ENCODE measurements at regions not wholly inside any gene's neighbourhood (a gene's known extent, or its start where the extent isn't known, plus 50 kb on each side); places are given as distances from the start of the nearest gene placed in this dataset.

DNA sequence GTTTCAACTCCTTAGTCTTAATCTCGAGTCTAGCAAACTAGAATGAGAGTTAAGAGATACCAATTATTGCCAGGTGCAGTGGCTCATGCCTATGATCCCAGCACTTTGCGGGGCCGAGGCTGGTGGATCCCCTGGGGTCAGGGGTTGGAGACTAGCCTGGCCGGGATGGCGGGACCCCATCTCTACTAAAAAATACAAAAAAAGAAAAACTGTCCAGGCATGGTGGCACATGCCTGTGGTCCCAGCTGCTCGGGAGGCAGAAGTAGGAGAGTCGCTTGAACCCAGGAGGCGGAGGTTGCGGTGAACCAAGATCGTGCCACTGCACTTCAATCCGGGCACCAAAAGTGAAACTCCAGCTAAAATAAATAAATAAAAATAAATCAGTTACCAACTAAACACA lies 1119.5 kb upstream of the ATXN8OS start:
- no peak for TF ChIP-seq CEBPB (IDR thresholded peaks at IDR 0.05)
- TF ChIP-seq, protein P1, sequence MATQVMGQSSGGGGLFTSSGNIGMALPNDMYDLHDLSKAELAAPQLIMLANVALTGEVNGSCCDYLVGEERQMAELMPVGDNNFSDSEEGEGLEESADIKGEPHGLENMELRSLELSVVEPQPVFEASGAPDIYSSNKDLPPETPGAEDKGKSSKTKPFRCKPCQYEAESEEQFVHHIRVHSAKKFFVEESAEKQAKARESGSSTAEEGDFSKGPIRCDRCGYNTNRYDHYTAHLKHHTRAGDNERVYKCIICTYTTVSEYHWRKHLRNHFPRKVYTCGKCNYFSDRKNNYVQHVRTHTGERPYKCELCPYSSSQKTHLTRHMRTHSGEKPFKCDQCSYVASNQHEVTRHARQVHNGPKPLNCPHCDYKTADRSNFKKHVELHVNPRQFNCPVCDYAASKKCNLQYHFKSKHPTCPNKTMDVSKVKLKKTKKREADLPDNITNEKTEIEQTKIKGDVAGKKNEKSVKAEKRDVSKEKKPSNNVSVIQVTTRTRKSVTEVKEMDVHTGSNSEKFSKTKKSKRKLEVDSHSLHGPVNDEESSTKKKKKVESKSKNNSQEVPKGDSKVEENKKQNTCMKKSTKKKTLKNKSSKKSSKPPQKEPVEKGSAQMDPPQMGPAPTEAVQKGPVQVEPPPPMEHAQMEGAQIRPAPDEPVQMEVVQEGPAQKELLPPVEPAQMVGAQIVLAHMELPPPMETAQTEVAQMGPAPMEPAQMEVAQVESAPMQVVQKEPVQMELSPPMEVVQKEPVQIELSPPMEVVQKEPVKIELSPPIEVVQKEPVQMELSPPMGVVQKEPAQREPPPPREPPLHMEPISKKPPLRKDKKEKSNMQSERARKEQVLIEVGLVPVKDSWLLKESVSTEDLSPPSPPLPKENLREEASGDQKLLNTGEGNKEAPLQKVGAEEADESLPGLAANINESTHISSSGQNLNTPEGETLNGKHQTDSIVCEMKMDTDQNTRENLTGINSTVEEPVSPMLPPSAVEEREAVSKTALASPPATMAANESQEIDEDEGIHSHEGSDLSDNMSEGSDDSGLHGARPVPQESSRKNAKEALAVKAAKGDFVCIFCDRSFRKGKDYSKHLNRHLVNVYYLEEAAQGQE (IDR thresholded peaks at IDR 0.05; ENCODE audit: low read depth): no peak
- TF ChIP-seq TCF12 (IDR thresholded peaks at IDR 0.05; ENCODE audit: low read depth): no peak
- no peak for TF ChIP-seq RAD21 (IDR thresholded peaks at IDR 0.05; ENCODE audit: low read depth)
- no peak for TF ChIP-seq EP300 (IDR thresholded peaks at IDR 0.05; ENCODE audit: borderline replicate concordance)
- no peak for TF ChIP-seq ZBTB7A (IDR thresholded peaks at IDR 0.05; ENCODE audit: low read depth)
- TF ChIP-seq, protein P2, sequence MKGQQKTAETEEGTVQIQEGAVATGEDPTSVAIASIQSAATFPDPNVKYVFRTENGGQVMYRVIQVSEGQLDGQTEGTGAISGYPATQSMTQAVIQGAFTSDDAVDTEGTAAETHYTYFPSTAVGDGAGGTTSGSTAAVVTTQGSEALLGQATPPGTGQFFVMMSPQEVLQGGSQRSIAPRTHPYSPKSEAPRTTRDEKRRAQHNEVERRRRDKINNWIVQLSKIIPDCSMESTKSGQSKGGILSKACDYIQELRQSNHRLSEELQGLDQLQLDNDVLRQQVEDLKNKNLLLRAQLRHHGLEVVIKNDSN (IDR thresholded peaks at IDR 0.05): no peak
- no peak for TF ChIP-seq MAX (IDR thresholded peaks at IDR 0.05)
- TF ChIP-seq CREB1 (IDR thresholded peaks at IDR 0.05; ENCODE audit: low read depth): no peak
